22Rv1 (cell line): ENCODE measurements at regions not wholly inside any gene's neighbourhood (a gene's known extent, or its start where the extent isn't known, plus 50 kb on each side); places are given as distances from the start of the nearest gene placed in this dataset.

Experiments
- CTCF ChIP-seq: fragments of 450-650 bp; IDR thresholded peaks from 2 replicates; pipeline ENCODE4 v1.5.1; 2017; ENCODE audit warnings: mild to moderate bottlenecking
- ZFX ChIP-seq: fragments of 450-650 bp; IDR thresholded peaks from 2 replicates; pipeline ENCODE4 v1.6.1; 2017; ENCODE audit warnings: antibody characterized with exemption, borderline replicate concordance

GRCh38 chr2:128552141-128552805 is 233.6 kb upstream of the HS6ST1 start:
- TF ChIP-seq CTCF, result no peak
- TF ChIP-seq ZFX, result no peak
